EL (cell line): ENCODE measurements at regions not wholly inside any gene's neighbourhood (a gene's known extent, or its start where the extent isn't known, plus 50 kb on each side); places are given as distances from the start of the nearest gene placed in this dataset.

Source experiments
- DNase-seq: peaks from one replicate; pipeline ENCODE4 v3.0.0-alpha.2; 2016

- DNase-seq: no peak
Observed at GRCh38 chr20:58011947-58012610, 216.4 kb downstream of the ANKRD60 start.

- DNase-seq: no peak
Observed at GRCh38 chr20:58011106-58011946, 217.1 kb downstream of the ANKRD60 start.

GRCh38 chr20:58010666-58011065 is 217.8 kb downstream of the ANKRD60 start:
- no peak for DNase-seq

- no peak for DNase-seq
Observed at GRCh38 chr20:58010186-58010585, 218.3 kb downstream of the ANKRD60 start.

- DNase-seq: no peak
Observed at GRCh38 chr20:58008866-58009265, 219.6 kb downstream of the ANKRD60 start.

- no peak for DNase-seq
Observed at GRCh38 chr20:58008413-58008812, 220.0 kb downstream of the ANKRD60 start.

- DNase-seq: no peak
Observed at GRCh38 chr20:58007947-58008346, 220.5 kb downstream of the ANKRD60 start.

- DNase-seq: no peak
Observed at GRCh38 chr20:58006346-58007316, 221.8 kb downstream of the ANKRD60 start.

- DNase-seq: no peak
Observed at GRCh38 chr20:58005581-58006345, 222.7 kb downstream of the ANKRD60 start.

- DNase-seq: no peak
Observed at GRCh38 chr20:58004900-58005299, 223.6 kb downstream of the ANKRD60 start.

- DNase-seq: no peak
Observed at GRCh38 chr20:58004146-58004545, 224.3 kb downstream of the ANKRD60 start.

- no peak for DNase-seq
Observed at GRCh38 chr20:58003525-58003924, 224.9 kb downstream of the ANKRD60 start.

GRCh38 chr20:58002901-58003300 is 225.6 kb downstream of the ANKRD60 start:
- no peak for DNase-seq

- no peak for DNase-seq
Observed at GRCh38 chr20:58001946-58002345, 226.5 kb downstream of the ANKRD60 start.

GRCh38 chr20:58001381-58001780 is 227.1 kb downstream of the ANKRD60 start:
- no peak for DNase-seq

- no peak for DNase-seq
Observed at GRCh38 chr20:58000861-58001260, 227.6 kb downstream of the ANKRD60 start.

GRCh38 chr20:57999465-58000111 is 228.9 kb downstream of the ANKRD60 start:
- no peak for DNase-seq

GRCh38 chr20:57998981-57999464 is 229.4 kb downstream of the ANKRD60 start:
- no peak for DNase-seq

- DNase-seq: no peak
Observed at GRCh38 chr20:57998276-57998675, 230.2 kb downstream of the ANKRD60 start.

GRCh38 chr20:57996936-57997890 is 231.2 kb downstream of the ANKRD60 start:
- DNase-seq: peak; percentile 64
